Kidney glomerular epithelial cell (primary cell): ENCODE measurements at regions not wholly inside any gene's neighbourhood (a gene's known extent, or its start where the extent isn't known, plus 50 kb on each side); places are given as distances from the start of the nearest gene placed in this dataset.

Experiments used
- DNase-seq: peaks from one replicate; lab custom pipeline; 2025; lab: John Stamatoyannopoulos, UW

- DNase-seq = no peak
Observed at GRCh38 chr5:58151414-58151813, 308.5 kb downstream of the PLK2 start.

- no peak for DNase-seq
Observed at GRCh38 chr5:58150926-58151325, 309.0 kb downstream of the PLK2 start.

- no peak for DNase-seq
Observed at GRCh38 chr5:58149746-58150145, 310.1 kb downstream of the PLK2 start.

GRCh38 chr5:58149345-58149744, 310.5 kb downstream of the PLK2 start:
- no peak for DNase-seq

GRCh38 chr5:58148254-58148775, 311.6 kb downstream of the PLK2 start:
- no peak for DNase-seq

- no peak for DNase-seq
Observed at GRCh38 chr5:58145397-58145934, 314.4 kb downstream of the PLK2 start.

- DNase-seq = no peak
Observed at GRCh38 chr5:58143727-58144126, 316.2 kb downstream of the PLK2 start.

- no peak for DNase-seq
Observed at GRCh38 chr5:58143181-58143580, 316.7 kb downstream of the PLK2 start.

GRCh38 chr5:58138791-58139190, 321.1 kb downstream of the PLK2 start:
- DNase-seq = no peak

GRCh38 chr5:58136406-58136805, 323.5 kb downstream of the PLK2 start:
- DNase-seq = no peak

- DNase-seq = no peak
Observed at GRCh38 chr5:58135571-58136335, 324.1 kb downstream of the PLK2 start.

GRCh38 chr5:58133631-58134296, 326.1 kb downstream of the PLK2 start:
- DNase-seq = no peak

GRCh38 chr5:58133216-58133615, 326.7 kb downstream of the PLK2 start:
- DNase-seq = no peak

GRCh38 chr5:58127255-58128220, 332.3 kb downstream of the PLK2 start:
- peak; percentile 41 for DNase-seq

- DNase-seq = no peak
Observed at GRCh38 chr5:58123501-58123900, 336.4 kb downstream of the PLK2 start.

GRCh38 chr5:58122848-58123392, 337.0 kb downstream of the PLK2 start:
- DNase-seq = no peak

GRCh38 chr5:58122157-58122556, 337.7 kb downstream of the PLK2 start:
- DNase-seq = no peak

- no peak for DNase-seq
Observed at GRCh38 chr5:58121391-58121790, 338.5 kb downstream of the PLK2 start.

- no peak for DNase-seq
Observed at GRCh38 chr5:58117542-58117941, 342.3 kb downstream of the PLK2 start.

- DNase-seq = no peak
Observed at GRCh38 chr5:58116346-58116745, 343.5 kb downstream of the PLK2 start.

- DNase-seq = no peak
Observed at GRCh38 chr5:58115811-58116210, 344.1 kb downstream of the PLK2 start.

- DNase-seq = peak; percentile 91
Observed at GRCh38 chr5:58114324-58114723, 345.6 kb downstream of the PLK2 start.
